ENCODE measurements at regions not wholly inside any gene's neighbourhood (a gene's known extent, or its start where the extent isn't known, plus 50 kb on each side); places are given as distances from the start of the nearest gene placed in this dataset.

DNA sequence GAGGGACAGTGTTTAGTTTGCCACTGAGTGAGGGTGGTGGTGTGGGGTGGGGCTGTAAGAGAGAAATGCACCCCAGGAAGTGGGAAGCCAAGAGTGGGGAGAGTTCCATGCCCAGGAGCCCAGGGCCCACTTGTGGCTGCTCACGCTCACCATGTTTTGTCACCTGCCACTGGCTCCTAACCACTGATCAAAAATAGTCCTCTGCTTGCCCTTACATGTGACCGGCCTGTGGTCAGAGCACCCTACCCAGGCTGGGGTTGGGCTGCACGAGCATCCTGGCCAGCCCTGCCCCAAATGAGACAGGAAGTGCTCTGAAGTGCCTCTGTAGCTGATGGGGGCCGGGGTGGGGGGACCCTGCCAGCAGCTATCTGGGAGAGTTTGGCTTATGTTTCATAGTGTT is 216.3 kb downstream of the RPLP1 start:
- no peak for TF ChIP-seq POLR2A (IDR thresholded peaks at IDR 0.05)
- TF ChIP-seq, protein P1, sequence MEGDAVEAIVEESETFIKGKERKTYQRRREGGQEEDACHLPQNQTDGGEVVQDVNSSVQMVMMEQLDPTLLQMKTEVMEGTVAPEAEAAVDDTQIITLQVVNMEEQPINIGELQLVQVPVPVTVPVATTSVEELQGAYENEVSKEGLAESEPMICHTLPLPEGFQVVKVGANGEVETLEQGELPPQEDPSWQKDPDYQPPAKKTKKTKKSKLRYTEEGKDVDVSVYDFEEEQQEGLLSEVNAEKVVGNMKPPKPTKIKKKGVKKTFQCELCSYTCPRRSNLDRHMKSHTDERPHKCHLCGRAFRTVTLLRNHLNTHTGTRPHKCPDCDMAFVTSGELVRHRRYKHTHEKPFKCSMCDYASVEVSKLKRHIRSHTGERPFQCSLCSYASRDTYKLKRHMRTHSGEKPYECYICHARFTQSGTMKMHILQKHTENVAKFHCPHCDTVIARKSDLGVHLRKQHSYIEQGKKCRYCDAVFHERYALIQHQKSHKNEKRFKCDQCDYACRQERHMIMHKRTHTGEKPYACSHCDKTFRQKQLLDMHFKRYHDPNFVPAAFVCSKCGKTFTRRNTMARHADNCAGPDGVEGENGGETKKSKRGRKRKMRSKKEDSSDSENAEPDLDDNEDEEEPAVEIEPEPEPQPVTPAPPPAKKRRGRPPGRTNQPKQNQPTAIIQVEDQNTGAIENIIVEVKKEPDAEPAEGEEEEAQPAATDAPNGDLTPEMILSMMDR (IDR thresholded peaks at IDR 0.05), result no peak
- TF ChIP-seq EP300 (IDR thresholded peaks at IDR 0.05), result no peak
